NCI-H460 (cell line): ENCODE measurements at regions not wholly inside any gene's neighbourhood (a gene's known extent, or its start where the extent isn't known, plus 50 kb on each side); places are given as distances from the start of the nearest gene placed in this dataset.
"Not testable (repeated sequence)": the region's sequence is repeated elsewhere in the genome, so short reads cannot be mapped to it uniquely, and the experiment has no call there.

Experiments
- DNase-seq: peaks from one replicate; pipeline ENCODE4 v3.0.0-alpha.2; 2016; ENCODE audit warnings: low read depth; ENCODE audit errors: extremely low read depth

DNA sequence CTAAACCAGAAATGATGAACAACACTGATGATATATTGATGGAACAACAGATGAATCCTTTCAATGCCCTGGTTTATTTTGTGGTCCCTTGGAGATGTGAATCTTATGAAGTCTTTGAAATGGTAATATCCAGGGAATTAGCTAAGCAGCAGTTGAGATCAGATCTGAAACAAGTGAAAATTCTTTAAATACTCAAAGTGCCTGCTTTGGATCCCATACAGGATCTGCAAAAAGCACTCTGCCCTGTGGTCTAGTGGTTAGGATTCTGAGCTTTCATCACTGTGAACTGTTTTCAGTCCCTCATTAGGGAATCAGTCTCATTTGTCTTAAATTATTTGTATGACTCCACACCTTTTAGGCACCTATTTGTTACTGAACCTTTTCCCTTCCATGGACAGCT is 211.3 kb upstream of the TGIF2LY start:
- not testable (repeated sequence) for DNase-seq

DNA sequence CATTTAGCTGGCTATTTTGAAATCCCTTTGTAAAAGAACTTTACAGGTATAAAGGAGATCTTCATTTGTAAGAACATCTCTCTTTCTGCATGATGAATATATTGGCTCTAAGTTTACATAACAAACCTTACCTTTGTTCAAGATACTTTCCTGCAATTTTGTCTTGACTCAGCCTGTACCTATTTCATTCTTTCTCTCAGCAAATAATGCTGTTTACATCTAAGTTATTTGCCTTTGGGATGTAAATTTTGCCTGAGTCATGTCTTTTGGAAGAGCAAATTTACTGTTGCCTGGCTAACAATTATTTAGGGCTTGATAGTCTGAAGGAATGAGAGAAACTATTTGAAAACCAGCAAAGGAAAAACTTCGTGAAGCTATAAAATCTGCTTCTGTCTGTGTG is 210.4 kb upstream of the TGIF2LY start:
- not testable (repeated sequence) for DNase-seq

DNA sequence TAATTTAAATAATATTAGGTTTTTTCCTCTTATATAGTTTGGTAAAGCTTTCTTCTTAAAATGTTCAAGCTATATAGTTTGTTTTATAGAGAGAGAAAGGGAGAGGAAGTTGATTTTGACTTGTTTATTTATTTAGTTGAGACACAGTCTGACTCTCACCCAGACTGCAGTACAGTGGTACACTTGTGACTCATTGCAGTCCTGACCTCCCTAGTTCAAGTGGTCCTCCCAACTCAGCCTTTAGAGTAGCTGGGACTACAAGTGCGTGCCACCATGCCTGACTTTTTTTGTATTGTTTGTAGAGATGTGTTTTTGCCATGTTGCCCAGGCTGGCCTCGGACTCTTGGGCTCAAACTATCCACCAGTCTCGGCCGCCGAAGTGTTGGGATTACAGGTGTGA is 187.4 kb upstream of the TGIF2LY start:
- DNase-seq: peak; percentile 25

DNA sequence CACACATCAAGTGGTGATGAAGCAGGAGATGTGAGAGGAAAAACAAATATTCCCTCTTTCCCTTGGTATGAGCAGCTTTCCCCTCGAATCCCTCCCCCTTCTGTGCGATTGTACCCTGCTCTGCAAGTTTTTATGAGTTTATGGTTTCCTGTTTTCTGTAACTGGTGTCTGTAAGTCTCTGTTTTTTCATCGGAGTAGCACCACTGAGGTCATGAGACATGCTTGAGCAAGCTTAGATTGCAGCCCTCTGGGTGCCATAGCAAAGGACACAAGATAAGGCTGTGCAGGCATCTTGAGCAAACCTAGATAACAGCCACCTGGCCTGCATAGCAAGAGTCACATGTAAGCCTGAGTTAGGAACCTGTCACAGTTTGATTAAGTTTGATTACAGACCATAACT is 174.6 kb upstream of the TGIF2LY start:
- DNase-seq: not testable (repeated sequence)

DNA sequence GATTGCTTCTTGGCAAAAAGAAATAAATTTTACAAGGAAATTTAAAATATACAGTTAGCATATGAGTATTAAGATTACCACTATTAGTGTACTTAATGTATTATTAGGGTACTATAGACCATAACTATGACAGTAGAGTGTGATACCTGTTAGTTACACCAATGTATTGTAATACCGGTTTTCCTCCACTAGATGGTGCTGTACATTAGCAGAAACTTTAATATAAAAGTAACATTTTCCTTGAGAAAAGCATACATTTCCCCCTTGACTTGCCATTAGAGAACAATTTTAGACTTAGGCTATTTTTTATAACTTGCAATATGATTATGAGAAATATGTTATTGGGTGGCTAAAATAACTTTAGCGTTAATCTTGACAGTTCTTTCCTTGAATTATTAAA is 173.3 kb upstream of the TGIF2LY start:
- peak; percentile 20 for DNase-seq

DNA sequence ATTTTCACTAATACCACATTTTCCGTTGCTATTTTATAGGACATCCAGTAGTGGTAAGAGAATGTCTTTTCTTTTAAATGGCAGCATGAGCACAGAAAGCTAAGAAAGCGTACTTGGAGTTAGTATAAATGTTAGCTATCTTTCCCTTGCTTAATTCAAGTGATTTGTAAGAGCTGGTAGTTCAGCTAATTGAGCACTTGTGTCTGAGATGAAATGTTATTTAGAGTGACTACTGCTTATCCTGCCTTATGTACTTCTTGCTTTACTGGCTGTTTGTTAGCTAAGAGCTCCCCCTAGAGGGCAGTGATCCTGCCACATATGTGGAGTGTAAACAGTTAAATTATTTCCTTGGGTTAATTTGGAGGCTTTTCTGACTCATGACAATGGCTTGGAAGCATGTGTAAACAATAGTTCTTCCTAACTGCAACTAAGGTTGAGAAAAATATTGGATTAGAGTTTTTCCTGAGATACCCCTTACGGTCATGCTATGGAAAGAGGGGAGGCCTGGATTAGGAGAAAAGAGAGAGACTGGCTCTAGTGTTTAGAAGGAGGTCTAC is 171.9 kb upstream of the TGIF2LY start:
- not testable (repeated sequence) for DNase-seq

DNA sequence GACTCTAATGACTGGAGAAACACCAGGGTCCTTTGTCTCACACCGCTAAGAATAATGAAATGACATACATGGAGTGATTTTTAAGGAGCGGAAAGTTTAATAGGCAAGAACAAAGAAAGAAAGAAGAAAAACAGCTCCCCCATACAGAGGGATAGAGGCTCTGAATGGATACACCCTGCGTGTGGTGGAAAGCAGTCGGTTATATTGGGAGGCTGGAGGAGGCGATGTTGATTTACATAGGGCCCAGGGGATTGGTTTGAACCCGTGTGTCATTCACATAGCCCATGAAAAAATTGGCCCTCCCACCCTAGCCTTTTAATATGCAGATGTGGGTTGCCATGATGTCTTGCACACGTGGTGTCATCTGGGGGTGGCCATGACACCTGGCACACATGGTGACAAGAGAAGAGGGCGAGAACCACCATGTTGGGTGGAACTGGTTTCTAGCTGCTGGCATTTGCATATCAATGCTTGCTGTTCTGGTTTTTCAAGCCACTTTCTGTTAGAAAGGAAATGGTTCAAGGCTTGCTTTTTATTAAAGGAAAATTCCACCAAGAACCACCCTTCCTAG is 168.5 kb upstream of the TGIF2LY start:
- not testable (repeated sequence) for DNase-seq
